HG02870 (cell line): ENCODE measurements at regions not wholly inside any gene's neighbourhood (a gene's known extent, or its start where the extent isn't known, plus 50 kb on each side); places are given as distances from the start of the nearest gene placed in this dataset.

Experiments used
- ATAC-seq: cut with Tn5 transposase; IDR thresholded peaks from one replicate; pipeline ENCODE4 v1.9.1; 2021; ENCODE audit warnings: mild to moderate bottlenecking, moderate library complexity; ENCODE audit not compliant: unreplicated experiment

GRCh38 chr2:120863146-120863545 lies 127.5 kb downstream of the GLI2 start:
- no peak for ATAC-seq

- no peak for ATAC-seq
These were observed 128.1 kb downstream of the GLI2 start for GRCh38 chr2:120863661-120864320.

- ATAC-seq = no peak
These were observed 129.3 kb downstream of the GLI2 start for GRCh38 chr2:120864981-120865380.

GRCh38 chr2:120865656-120866055 lies 130.0 kb downstream of the GLI2 start:
- ATAC-seq = no peak

GRCh38 chr2:120866071-120866470 lies 130.4 kb downstream of the GLI2 start:
- no peak for ATAC-seq

GRCh38 chr2:120866483-120867140 lies 130.9 kb downstream of the GLI2 start:
- ATAC-seq = no peak

GRCh38 chr2:120867290-120868241 lies 131.9 kb downstream of the GLI2 start:
- ATAC-seq = no peak

- no peak for ATAC-seq
These were observed 132.7 kb downstream of the GLI2 start for GRCh38 chr2:120868366-120868765.

- ATAC-seq = no peak
These were observed 133.5 kb downstream of the GLI2 start for GRCh38 chr2:120869036-120869729.

- ATAC-seq = no peak
These were observed 134.2 kb downstream of the GLI2 start for GRCh38 chr2:120869730-120870466.

GRCh38 chr2:120870467-120870788 lies 134.8 kb downstream of the GLI2 start:
- no peak for ATAC-seq

GRCh38 chr2:120871016-120871635 lies 135.5 kb downstream of the GLI2 start:
- no peak for ATAC-seq

- no peak for ATAC-seq
These were observed 136.4 kb downstream of the GLI2 start for GRCh38 chr2:120871881-120872620.

GRCh38 chr2:120873958-120874887 lies 138.6 kb downstream of the GLI2 start:
- no peak for ATAC-seq

- ATAC-seq = no peak
These were observed 139.2 kb downstream of the GLI2 start for GRCh38 chr2:120874888-120875275.

- ATAC-seq = no peak
These were observed 139.8 kb downstream of the GLI2 start for GRCh38 chr2:120875431-120875830.

- no peak for ATAC-seq
These were observed 141.0 kb downstream of the GLI2 start for GRCh38 chr2:120876526-120877280.

- no peak for ATAC-seq
These were observed 141.7 kb downstream of the GLI2 start for GRCh38 chr2:120877409-120877808.
